H1 (cell line): ENCODE measurements at regions not wholly inside any gene's neighbourhood (a gene's known extent, or its start where the extent isn't known, plus 50 kb on each side); places are given as distances from the start of the nearest gene placed in this dataset.

Experiments
- CTCF ChIA-PET: fragments of 300-600 bp; sonication (Branson Sonifier 250); formaldehyde crosslinking; loops from one replicate; lab custom pipeline; 2021; ENCODE audit not compliant: partially characterized antibody; lab: Charles Lee
- POLR2A ChIA-PET: fragments of 300-600 bp; sonication (Branson Sonifier 250); formaldehyde crosslinking; loops from one replicate; lab custom pipeline; 2021; ENCODE audit warnings: inconsistent platforms; ENCODE audit not compliant: partially characterized antibody; lab: Charles Lee
- DNase-seq, 2 experiments: peaks; one replicate each; pipeline versions ENCODE4 v3.0.0 to v3.0.0-alpha.2; 2010 to 2022; ENCODE audit warnings: low spot score in 2 of 2, low read depth in 1 of 2, mixed read lengths in 1 of 2
- FAIRE-seq: peaks from 2 replicates; lab custom pipeline; 2011; peaks lifted over from hg19 to GRCh38; lab: Jason Lieb, UNC
- H2AFZ ChIP-seq: 2 replicates; pipeline ENCODE4 v1.8.1; 2012; ENCODE audit warnings: low read length, inconsistent platforms
- H2AK5ac ChIP-seq: 2 replicates; pipeline ENCODE4 v1.6.1; 2013; ENCODE audit warnings: low read depth, low read length
- H2BK120ac ChIP-seq: replicated peaks from 2 replicates; pipeline ENCODE3; 2013; ENCODE audit warnings: low read depth, low read length, inconsistent platforms
- H2BK12ac ChIP-seq: 2 replicates; pipeline ENCODE4 v1.6.1; 2013; ENCODE audit warnings: low read depth, low read length
- H2BK15ac ChIP-seq: 2 replicates; pipeline ENCODE4 v1.6.1; 2013; ENCODE audit warnings: low read length
- H2BK20ac ChIP-seq: 2 replicates; pipeline ENCODE4 v1.6.1; 2013; ENCODE audit warnings: low read length
- H2BK5ac ChIP-seq: 2 replicates; pipeline ENCODE4 v1.6.1; 2013; ENCODE audit warnings: low read depth, low read length
- H3K14ac ChIP-seq: 2 replicates; pipeline ENCODE4 v1.6.1; 2013; ENCODE audit warnings: inconsistent platforms; ENCODE audit not compliant: insufficient read length
- H3K18ac ChIP-seq: 2 replicates; pipeline ENCODE4 v1.6.1; 2013; ENCODE audit warnings: low read length; ENCODE audit errors: extremely low read depth
- H3K23ac ChIP-seq: 2 replicates; pipeline ENCODE4 v1.6.1; 2013; ENCODE audit warnings: inconsistent platforms; ENCODE audit not compliant: insufficient read length
- H3K23me2 ChIP-seq: 2 replicates; pipeline ENCODE4 v1.6.1; 2013; ENCODE audit warnings: low read depth, low read length
- H3K27ac ChIP-seq: 2 replicates; pipeline ENCODE4 v1.6.1; 2011; ENCODE audit warnings: low read depth, low read length, inconsistent platforms
- H3K27me3 ChIP-seq, 4 experiments: replicated peaks in 1 of 4; 1 replicate in 1 of 4; 2 replicates in 3 of 4; pipeline versions ENCODE4 v1.6.1 to v1.8.1; 2011 to 2013; ENCODE audit warnings: low read length in 3 of 4, mild to moderate bottlenecking in 3 of 4, inconsistent platforms in 2 of 4, mixed read lengths in 2 of 4, moderate library complexity in 1 of 4; ENCODE audit not compliant: control insufficient read depth in 3 of 4, insufficient read depth in 3 of 4; ENCODE audit errors: extremely low read depth in 1 of 4
- H3K36me3 ChIP-seq, 4 experiments: 2 replicates each; pipeline versions ENCODE4 v1.6.1 to v1.8.1; 2011 to 2013; ENCODE audit warnings: mild to moderate bottlenecking in 4 of 4, low read length in 3 of 4, moderate library complexity in 2 of 4, control low read depth in 1 of 4, inconsistent platforms in 1 of 4; ENCODE audit not compliant: insufficient read depth in 4 of 4, control insufficient read depth in 2 of 4
- H3K4ac ChIP-seq: replicated peaks from 2 replicates; pipeline ENCODE3; 2013; ENCODE audit warnings: low read length, low read depth, mixed read lengths, inconsistent platforms; ENCODE audit not compliant: insufficient read length
- H3K4me1 ChIP-seq, 4 experiments: replicated peaks in 1 of 4; 1 replicate in 1 of 4; 2 replicates in 3 of 4; pipeline versions ENCODE4 v1.6.1 to v1.8.1; 2011 to 2013; ENCODE audit warnings: low read length in 3 of 4, inconsistent platforms in 2 of 4, mixed read lengths in 1 of 4; ENCODE audit not compliant: insufficient read depth in 4 of 4, control insufficient read depth in 3 of 4
- H3K4me2 ChIP-seq, 2 experiments: 2 replicates each; pipeline versions ENCODE4 v1.6.1 to v1.8.1; 2011 to 2013; ENCODE audit warnings: low read depth in 2 of 2, low read length in 2 of 2, control low read depth in 1 of 2, inconsistent platforms in 1 of 2, mild to moderate bottlenecking in 1 of 2; ENCODE audit not compliant: insufficient read depth in 1 of 2
- H3K4me3 ChIP-seq, 4 experiments: fragments of 200-600, 300-600 bp in 1 of 4; sonication (generic), shearing (Covaris generic), sonication (Bioruptor Twin) in 1 of 4; 2 replicates each; pipeline versions ENCODE4 v1.5.1 to v1.8.1; 2011 to 2016; ENCODE audit warnings: low read length in 4 of 4, low read depth in 3 of 4, control low read depth in 2 of 4, inconsistent platforms in 2 of 4, mild to moderate bottlenecking in 2 of 4, mixed read lengths in 1 of 4, moderate library complexity in 1 of 4; ENCODE audit not compliant: insufficient read depth in 2 of 4; ENCODE audit errors: extremely low read depth in 1 of 4
- H3K56ac ChIP-seq: replicated peaks from 2 replicates; pipeline ENCODE3; 2013; ENCODE audit warnings: low read depth, mild to moderate bottlenecking, mixed read lengths, low read length, inconsistent platforms; ENCODE audit not compliant: insufficient read length
- H3K79me1 ChIP-seq: 2 replicates; pipeline ENCODE4 v1.6.1; 2013; ENCODE audit warnings: low read depth, low read length, control low read depth
- H3K79me2 ChIP-seq, 2 experiments: 2 replicates each; pipeline versions ENCODE4 v1.6.1 to v1.8.1; 2012 to 2013; ENCODE audit warnings: low read length in 2 of 2, mild to moderate bottlenecking in 2 of 2, inconsistent platforms in 1 of 2; ENCODE audit not compliant: insufficient read depth in 2 of 2, control insufficient read depth in 1 of 2
- H3K9ac ChIP-seq, 4 experiments: replicated peaks in 1 of 4; 1 replicate in 1 of 4; 2 replicates in 3 of 4; pipeline versions ENCODE4 v1.6.1 to v1.8.1; 2011 to 2013; ENCODE audit warnings: low read depth in 3 of 4, low read length in 3 of 4, control low read depth in 2 of 4, mild to moderate bottlenecking in 2 of 4, moderate library complexity in 2 of 4, inconsistent platforms in 1 of 4; ENCODE audit errors: extremely low read depth in 1 of 4
- H3K9me3 ChIP-seq, 2 experiments: 2 replicates each; pipeline versions ENCODE4 v1.6.1 to v1.8.1; 2012 to 2013; ENCODE audit warnings: mild to moderate bottlenecking in 2 of 2, moderate library complexity in 2 of 2, control low read depth in 1 of 2, inconsistent platforms in 1 of 2, low read depth in 1 of 2, low read length in 1 of 2, mixed read lengths in 1 of 2; ENCODE audit not compliant: insufficient read depth in 2 of 2
- H4K20me1 ChIP-seq, 2 experiments: replicated peaks in 1 of 2; 2 replicates each; pipeline versions ENCODE3 to v1.8.1; 2011 to 2013; ENCODE audit warnings: inconsistent platforms in 2 of 2, low read length in 2 of 2, mild to moderate bottlenecking in 1 of 2; ENCODE audit not compliant: insufficient read depth in 2 of 2, control insufficient read depth in 1 of 2
- H4K5ac ChIP-seq: 2 replicates; pipeline ENCODE4 v1.6.1; 2013; ENCODE audit warnings: low read length, low read depth, mixed read lengths, inconsistent platforms; ENCODE audit not compliant: insufficient read length
- H4K8ac ChIP-seq: 2 replicates; pipeline ENCODE4 v1.8.0; 2013; ENCODE audit warnings: mild to moderate bottlenecking, moderate library complexity, low read length, inconsistent platforms; ENCODE audit not compliant: insufficient read depth; ENCODE audit errors: extremely low read depth
- H4K91ac ChIP-seq: replicated peaks from 2 replicates; pipeline ENCODE3; 2013; ENCODE audit warnings: low read length, mixed read lengths, inconsistent platforms; ENCODE audit not compliant: insufficient read length
- CBX8 ChIP-seq: fragments of 300-800, 300-1000 bp; sonication (generic); IDR thresholded peaks from 2 replicates; pipeline ENCODE4 v1.7.1; 2016; ENCODE audit warnings: low read depth, low read length, borderline replicate concordance
- CHD1 ChIP-seq: IDR thresholded peaks from 2 replicates; pipeline ENCODE4 v1.6.1; 2012; ENCODE audit warnings: low read depth, low read length, improper control_type of control experiment
- CTBP2 ChIP-seq: IDR thresholded peaks from 2 replicates; pipeline ENCODE4 v1.7.0; 2011; ENCODE audit warnings: borderline replicate concordance, mild to moderate bottlenecking, moderate library complexity, mixed read lengths, low read length; ENCODE audit not compliant: insufficient read depth, insufficient read length
- EZH2 ChIP-seq: fragments of 200-600 bp; sonication (generic); IDR thresholded peaks from 2 replicates; pipeline ENCODE4 v1.7.1; 2012; ENCODE audit warnings: low read depth, mild to moderate bottlenecking, moderate library complexity, low read length, inconsistent platforms; ENCODE audit not compliant: severe bottlenecking
- FOSL1 ChIP-seq: IDR thresholded peaks from 2 replicates; pipeline ENCODE4 v1.6.1; 2011; ENCODE audit warnings: mild to moderate bottlenecking, low read depth, low read length, moderate library complexity; ENCODE audit not compliant: insufficient read depth
- POLR2A ChIP-seq, 2 experiments: IDR thresholded peaks; 1 replicate in 1 of 2; 2 replicates in 1 of 2; pipeline ENCODE4 v1.6.1; 2011; ENCODE audit warnings: low read depth in 2 of 2, low read length in 2 of 2, mild to moderate bottlenecking in 2 of 2; ENCODE audit errors: control extremely low read depth in 1 of 2
- RAD21 ChIP-seq, 2 experiments: IDR thresholded peaks in 1 of 2; conservative IDR thresholded peaks in 1 of 2; 2 replicates each; pipeline ENCODE4 v1.6.1; 2011; ENCODE audit warnings: low read depth in 2 of 2, low read length in 2 of 2, improper control_type of control experiment in 1 of 2, inconsistent platforms in 1 of 2, mild to moderate bottlenecking in 1 of 2, moderate library complexity in 1 of 2
- RFX5 ChIP-seq: IDR thresholded peaks from 2 replicates; pipeline ENCODE4 v1.6.1; 2011; ENCODE audit warnings: low read depth, low read length, improper control_type of control experiment, borderline replicate concordance
- RNF2 ChIP-seq: fragments of 200-900, 300-1000 bp; sonication (generic); IDR thresholded peaks from 2 replicates; pipeline ENCODE4 v1.7.1; 2016; ENCODE audit warnings: borderline replicate concordance, low read depth, mild to moderate bottlenecking, antibody characterized with exemption, low read length; ENCODE audit not compliant: poor library complexity, severe bottlenecking; ENCODE audit errors: missing control alignments
- SP2 ChIP-seq: IDR thresholded peaks from 2 replicates; pipeline ENCODE4 v1.6.1; 2012; ENCODE audit warnings: mild to moderate bottlenecking, low read length, inconsistent platforms
- TBP ChIP-seq: IDR thresholded peaks from 2 replicates; pipeline ENCODE4 v1.6.1; 2011; ENCODE audit warnings: low read depth, low read length, improper control_type of control experiment
- TEAD4 ChIP-seq: IDR thresholded peaks from 2 replicates; pipeline ENCODE4 v1.6.1; 2012; ENCODE audit warnings: low read depth, low read length, inconsistent platforms, mixed read lengths
- WGBS, 2 experiments: shearing (Covaris generic) in 1 of 2; methylation state at CpG; one replicate each; pipeline versions ENCODE4 v1.1.6 to v1.1.7; 2013 to 2015; ENCODE audit warnings: low lambda C conversion rate in 2 of 2, mixed read lengths in 2 of 2, inconsistent platforms in 1 of 2, low coverage in 1 of 2, missing lambda C conversion rate in 1 of 2; ENCODE audit not compliant: insufficient replicate concordance in 2 of 2, insufficient coverage in 1 of 2, insufficient read length in 1 of 2; ENCODE audit errors: extremely low coverage in 1 of 2, missing lambda C conversion rate in 1 of 2; 5-methylcytosine and 5-hydroxymethylcytosine counted together
- TF ChIP-seq, protein P1 (sequence below): IDR thresholded peaks from 2 replicates; pipeline ENCODE4 v1.6.1; 2012; ENCODE audit warnings: inconsistent platforms
- TF ChIP-seq, protein P2 (sequence below): IDR thresholded peaks from 2 replicates; pipeline ENCODE4 v1.6.1; 2012; ENCODE audit warnings: inconsistent platforms

DNA sequence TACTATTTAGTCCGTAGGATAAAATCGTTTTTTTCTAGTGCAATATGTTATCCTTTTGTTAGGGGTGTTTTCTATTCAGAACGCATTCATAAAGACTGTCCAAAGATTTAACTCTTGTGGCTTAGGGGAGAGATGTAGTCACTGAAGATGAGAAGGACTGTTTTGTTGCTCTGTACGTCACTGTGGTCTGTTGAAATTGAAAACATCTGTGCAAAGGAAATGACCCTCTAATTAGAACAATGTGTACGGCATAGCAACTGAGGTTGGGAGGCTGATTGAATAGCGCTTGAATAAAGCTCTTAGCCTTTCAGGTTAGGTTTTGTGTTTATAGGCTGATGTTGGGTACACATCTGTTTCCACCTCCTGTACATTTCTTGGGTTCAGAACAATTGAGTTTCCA is 453.4 kb upstream of the AKR1E2 start:
- H3K23me2 ChIP-seq: no peaks in the 10 kb centered on the region
- H2BK20ac ChIP-seq: no peak overlapping the region
- H3K56ac ChIP-seq: no peak overlapping the region
- no peaks in the 10 kb centered on the region for H3K27me3 ChIP-seq
- no peak overlapping the region for H3K27ac ChIP-seq
- H3K79me1 ChIP-seq: no peaks in the 10 kb centered on the region
- H3K4ac ChIP-seq: no peak overlapping the region
- H4K91ac ChIP-seq: no peak overlapping the region
- FAIRE-seq (no peak), DNase-seq (no peak)
- H2BK120ac ChIP-seq: no peak overlapping the region
- no peak overlapping the region for H2BK12ac ChIP-seq
- no peak overlapping the region for H4K8ac ChIP-seq
- no peaks in the 10 kb centered on the region for H3K4me1 ChIP-seq
- H2BK5ac ChIP-seq: no peak overlapping the region
- no peak overlapping the region for H2BK15ac ChIP-seq
- no peaks in the 10 kb centered on the region for H3K79me2 ChIP-seq
- no peak overlapping the region for H2AFZ ChIP-seq
- H3K9me3 ChIP-seq: no peaks in the 10 kb centered on the region
- no peak overlapping the region for H3K4me2 ChIP-seq
- H3K4me3 ChIP-seq: no peak overlapping the region
- H4K20me1 ChIP-seq: no peaks in the 10 kb centered on the region
- no peak overlapping the region for H3K18ac ChIP-seq
- CTCF ChIA-PET: no interaction called here
- POLR2A ChIA-PET: no interaction called here
- H3K14ac ChIP-seq: no peak overlapping the region
- no peak overlapping the region for H4K5ac ChIP-seq
- 93% methylated on average over 6 of the region's 6 CpGs; no CpG with 5 or more reads in 1 of the 2 experiments for WGBS, 2 experiments
- TF ChIP-seq CTBP2 (no peak), CBX8 (no peak), SP2 (no peak), POLR2A (IDR thresholded peaks at IDR 0.05; ENCODE audit: control extremely low read depth in 1 of 2, low read depth in 2 of 2, low read length in 2 of 2) (no peak), TEAD4 (no peak), EZH2 (no peak), TBP (no peak), CHD1 (no peak), RFX5 (no peak), RAD21 (IDR thresholded peaks at IDR 0.05 in 1 of 2, conservative IDR thresholded peaks at IDR 0.05 in 1 of 2; ENCODE audit: low read depth in 2 of 2, low read length in 2 of 2) (no peak), RNF2 (no peak), FOSL1 (no peak)
- TF ChIP-seq, protein P1, sequence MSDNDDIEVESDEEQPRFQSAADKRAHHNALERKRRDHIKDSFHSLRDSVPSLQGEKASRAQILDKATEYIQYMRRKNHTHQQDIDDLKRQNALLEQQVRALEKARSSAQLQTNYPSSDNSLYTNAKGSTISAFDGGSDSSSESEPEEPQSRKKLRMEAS: no peak
- TF ChIP-seq, protein P2, sequence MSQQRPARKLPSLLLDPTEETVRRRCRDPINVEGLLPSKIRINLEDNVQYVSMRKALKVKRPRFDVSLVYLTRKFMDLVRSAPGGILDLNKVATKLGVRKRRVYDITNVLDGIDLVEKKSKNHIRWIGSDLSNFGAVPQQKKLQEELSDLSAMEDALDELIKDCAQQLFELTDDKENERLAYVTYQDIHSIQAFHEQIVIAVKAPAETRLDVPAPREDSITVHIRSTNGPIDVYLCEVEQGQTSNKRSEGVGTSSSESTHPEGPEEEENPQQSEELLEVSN: no peak
- no peak overlapping the region for H2AK5ac ChIP-seq
- H3K23ac ChIP-seq: no peak overlapping the region
- no peaks in the 10 kb centered on the region for H3K36me3 ChIP-seq
- no peak overlapping the region; a peak in 1 of 7 replicates for H3K9ac ChIP-seq
